Testis (tissue), 2 donors: ENCODE measurements at regions not wholly inside any gene's neighbourhood (a gene's known extent, or its start where the extent isn't known, plus 50 kb on each side); places are given as distances from the start of the nearest gene placed in this dataset.

Experiments used
- POLR2A ChIP-seq: fragments of 450-650 bp; IDR thresholded peaks from one replicate; pipeline ENCODE4 v1.6.1; 2017; ENCODE audit warnings: antibody characterized with exemption, mild to moderate bottlenecking, moderate library complexity
- TF ChIP-seq, protein P1 (sequence below), 3 experiments: fragments of 450-650 bp in 2 of 3; fragments of 200-600 bp in 1 of 3; sonication (generic) in 1 of 3; IDR thresholded peaks; one replicate each; pipeline ENCODE4 v1.5.1; 2016 to 2019; ENCODE audit warnings: antibody characterized with exemption in 3 of 3, mild to moderate bottlenecking in 2 of 3, moderate library complexity in 1 of 3

DNA sequence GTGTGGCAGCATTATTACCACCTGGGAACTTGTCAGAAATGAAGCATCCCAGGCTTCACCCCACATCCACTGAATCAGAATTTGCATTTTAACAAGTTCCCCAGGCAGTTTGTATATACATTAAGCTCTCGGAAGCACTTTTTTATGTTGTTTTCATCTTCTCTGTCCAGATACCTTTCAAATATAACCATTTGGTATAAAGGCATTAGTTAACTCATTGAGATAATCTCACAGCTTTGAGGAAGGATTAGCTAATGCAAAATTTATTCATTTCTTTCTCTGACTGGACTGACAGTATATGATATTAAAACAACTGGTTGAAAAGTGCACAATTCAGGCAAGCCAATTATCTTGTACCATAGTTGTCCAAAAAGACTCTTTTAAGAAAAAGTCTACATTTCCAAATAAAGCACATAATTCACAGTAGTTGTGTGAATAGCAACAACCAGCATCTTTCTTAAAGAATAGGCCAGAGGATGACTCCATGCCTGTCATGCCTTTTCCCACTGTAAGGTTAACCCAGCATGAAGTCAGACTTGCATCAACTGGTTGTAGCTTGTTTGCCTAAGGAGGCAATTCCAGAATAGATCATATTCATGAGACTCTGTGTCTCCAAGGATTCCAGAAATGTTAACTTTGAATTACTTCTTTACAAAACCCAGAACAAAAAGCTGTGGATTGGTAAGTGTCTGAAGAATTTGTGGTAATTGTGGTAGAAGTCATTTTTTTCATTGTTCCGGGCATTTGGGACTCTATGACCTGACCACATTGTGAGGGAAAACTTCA, 254.3 kb upstream of the SESN3 start:
- no peak for TF ChIP-seq POLR2A
- TF ChIP-seq, protein P1, sequence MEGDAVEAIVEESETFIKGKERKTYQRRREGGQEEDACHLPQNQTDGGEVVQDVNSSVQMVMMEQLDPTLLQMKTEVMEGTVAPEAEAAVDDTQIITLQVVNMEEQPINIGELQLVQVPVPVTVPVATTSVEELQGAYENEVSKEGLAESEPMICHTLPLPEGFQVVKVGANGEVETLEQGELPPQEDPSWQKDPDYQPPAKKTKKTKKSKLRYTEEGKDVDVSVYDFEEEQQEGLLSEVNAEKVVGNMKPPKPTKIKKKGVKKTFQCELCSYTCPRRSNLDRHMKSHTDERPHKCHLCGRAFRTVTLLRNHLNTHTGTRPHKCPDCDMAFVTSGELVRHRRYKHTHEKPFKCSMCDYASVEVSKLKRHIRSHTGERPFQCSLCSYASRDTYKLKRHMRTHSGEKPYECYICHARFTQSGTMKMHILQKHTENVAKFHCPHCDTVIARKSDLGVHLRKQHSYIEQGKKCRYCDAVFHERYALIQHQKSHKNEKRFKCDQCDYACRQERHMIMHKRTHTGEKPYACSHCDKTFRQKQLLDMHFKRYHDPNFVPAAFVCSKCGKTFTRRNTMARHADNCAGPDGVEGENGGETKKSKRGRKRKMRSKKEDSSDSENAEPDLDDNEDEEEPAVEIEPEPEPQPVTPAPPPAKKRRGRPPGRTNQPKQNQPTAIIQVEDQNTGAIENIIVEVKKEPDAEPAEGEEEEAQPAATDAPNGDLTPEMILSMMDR (IDR thresholded peaks at IDR 0.05): no peak
